Prostate gland (tissue), 2 donors: ENCODE measurements at regions not wholly inside any gene's neighbourhood (a gene's known extent, or its start where the extent isn't known, plus 50 kb on each side); places are given as distances from the start of the nearest gene placed in this dataset.

ENCODE experiments used
- CTCF ChIP-seq, 4 experiments: fragments of 200-600 bp in 2 of 4; fragments of 450-650 bp in 2 of 4; sonication (generic) in 2 of 4; IDR thresholded peaks; 1 replicate in 3 of 4; 2 replicates in 1 of 4; pipeline ENCODE4 v1.5.1; 2016 to 2019; ENCODE audit warnings: antibody characterized with exemption in 4 of 4, mild to moderate bottlenecking in 2 of 4, moderate library complexity in 2 of 4
- POLR2A ChIP-seq: fragments of 450-650 bp; IDR thresholded peaks from one replicate; pipeline ENCODE4 v1.6.1; 2016; ENCODE audit warnings: antibody characterized with exemption, mild to moderate bottlenecking

GRCh38 chr7:13421776-13422175, 567.7 kb downstream of the ETV1 start:
- no peak for TF ChIP-seq POLR2A
- no peak for TF ChIP-seq CTCF (IDR thresholded peaks at IDR 0.05)
